SK-N-SH (cell line): ENCODE measurements at regions not wholly inside any gene's neighbourhood (a gene's known extent, or its start where the extent isn't known, plus 50 kb on each side); places are given as distances from the start of the nearest gene placed in this dataset.

Source experiments
- CTCF ChIA-PET: fragments of 300-600, 350-600 bp; formaldehyde crosslinking; extraction: SDS; loops from one replicate; lab custom pipeline; 2021; lab: Yijun Ruan, JAX
- POLR2A ChIA-PET: fragments of 350-600 bp; sonication (Branson Sonifier 250); formaldehyde crosslinking; extraction: SDS; loops from one replicate; lab custom pipeline; 2020; ENCODE audit warnings: antibody characterized with exemption, inconsistent platforms; lab: Yijun Ruan, JAX
- DNase-seq: peaks from one replicate; pipeline ENCODE4 v3.0.0; 2012
- H2AFZ ChIP-seq: fragments of 200-600 bp; sonication (generic); 2 replicates; pipeline ENCODE4 v1.8.1; 2016; ENCODE audit warnings: antibody characterized with exemption, mild to moderate bottlenecking, low read depth
- H3F3A ChIP-seq: fragments of 200-600 bp; sonication (generic); replicated peaks from 2 replicates; pipeline ENCODE3; 2016; ENCODE audit warnings: antibody characterized with exemption, mild to moderate bottlenecking; ENCODE audit not compliant: insufficient read depth
- H3K27ac ChIP-seq, 2 experiments: fragments of 200-500 bp in 1 of 2; fragments of 200-600 bp in 1 of 2; sonication (Bioruptor generic) in 1 of 2; sonication (generic), shearing (Covaris generic) in 1 of 2; 2 replicates each; pipeline versions ENCODE4 v1.5.1 to v1.6.1; 2014 to 2016; ENCODE audit warnings: low read depth in 2 of 2, inconsistent platforms in 1 of 2, low read length in 1 of 2, mild to moderate bottlenecking in 1 of 2, mixed read lengths in 1 of 2
- H3K27me3 ChIP-seq: fragments of 200-600 bp; sonication (generic), shearing (Covaris generic); 2 replicates; pipeline ENCODE4 v1.6.1; 2016; ENCODE audit warnings: mixed run types; ENCODE audit not compliant: insufficient read depth
- H3K36me3 ChIP-seq, 2 experiments: fragments of 200-500 bp in 1 of 2; fragments of 200-600 bp in 1 of 2; sonication (Bioruptor generic) in 1 of 2; sonication (generic) in 1 of 2; replicated peaks in 1 of 2; 2 replicates each; pipeline versions ENCODE3 to v1.5.1; 2014 to 2016; ENCODE audit warnings: low read length in 1 of 2, mild to moderate bottlenecking in 1 of 2; ENCODE audit not compliant: insufficient read depth in 2 of 2, control insufficient read depth in 1 of 2
- H3K4me1 ChIP-seq, 2 experiments: fragments of 200-500 bp in 1 of 2; fragments of 200-600 bp in 1 of 2; sonication (Bioruptor generic) in 1 of 2; sonication (generic), shearing (Covaris generic) in 1 of 2; 2 replicates each; pipeline versions ENCODE4 v1.5.1 to v1.6.1; 2014 to 2016; ENCODE audit warnings: low read depth in 1 of 2, low read length in 1 of 2, mixed run types in 1 of 2; ENCODE audit not compliant: insufficient read depth in 2 of 2, control insufficient read depth in 1 of 2
- H3K4me2 ChIP-seq: fragments of 200-600 bp; sonication (generic), shearing (Covaris generic); 2 replicates; pipeline ENCODE4 v1.6.1; 2017; ENCODE audit warnings: mixed run types
- H3K4me3 ChIP-seq, 2 experiments: fragments of 200-500 bp in 1 of 2; fragments of 200-600 bp in 1 of 2; sonication (Bioruptor generic) in 1 of 2; sonication (generic), shearing (Covaris generic) in 1 of 2; 2 replicates each; pipeline versions ENCODE4 v1.5.1 to v1.8.1; 2014 to 2016; ENCODE audit warnings: low read depth in 2 of 2, inconsistent platforms in 1 of 2, low read length in 1 of 2, mild to moderate bottlenecking in 1 of 2, mixed read lengths in 1 of 2, moderate library complexity in 1 of 2
- H3K79me2 ChIP-seq: fragments of 200-600 bp; sonication (generic); 2 replicates; pipeline ENCODE4 v1.8.1; 2017; ENCODE audit warnings: mild to moderate bottlenecking; ENCODE audit not compliant: insufficient read depth
- H3K9ac ChIP-seq: fragments of 200-600 bp; sonication (generic); 2 replicates; pipeline ENCODE4 v1.6.1; 2017; ENCODE audit warnings: mixed run types
- H3K9me2 ChIP-seq: fragments of 200-600 bp; sonication (generic); 2 replicates; pipeline ENCODE4 v1.6.1; 2017; ENCODE audit warnings: mixed run types
- H3K9me3 ChIP-seq: fragments of 200-600 bp; sonication (generic); 2 replicates; pipeline ENCODE4 v1.6.1; 2017; ENCODE audit warnings: mixed run types, mild to moderate bottlenecking, moderate library complexity
- H4K20me1 ChIP-seq: fragments of 200-600 bp; sonication (generic); 2 replicates; pipeline ENCODE4 v1.6.1; 2017; ENCODE audit warnings: mild to moderate bottlenecking, mixed run types; ENCODE audit not compliant: insufficient read depth
- CHD2 ChIP-seq: fragments of 150-350 bp; IDR thresholded peaks from 2 replicates; pipeline ENCODE4 v1.6.1; 2018; ENCODE audit warnings: low read length; ENCODE audit not compliant: partially characterized antibody
- CTCF ChIP-seq: fragments of 200-600 bp; sonication (generic); IDR thresholded peaks from 2 replicates; pipeline ENCODE4 v1.6.1; 2017; ENCODE audit warnings: antibody characterized with exemption, mild to moderate bottlenecking, moderate library complexity
- EZH2phosphoT487 ChIP-seq: fragments of 200-600 bp; sonication (generic); IDR thresholded peaks from 2 replicates; pipeline ENCODE4 v1.6.1; 2017; ENCODE audit warnings: low read depth, mixed run types, mild to moderate bottlenecking, antibody characterized with exemption, moderate library complexity, borderline replicate concordance
- FOSL2 ChIP-seq: IDR thresholded peaks from 2 replicates; pipeline ENCODE4 v1.4.0; 2012; ENCODE audit warnings: low read depth, mild to moderate bottlenecking, moderate library complexity, borderline replicate concordance
- GATA2 ChIP-seq: sonication (generic); formaldehyde crosslinking; IDR thresholded peaks from 2 replicates; pipeline ENCODE4 v1.5.0; 2020; ENCODE audit warnings: mild to moderate bottlenecking, missing genetic modification reagents
- IRF3 ChIP-seq: fragments of 150-350 bp; IDR thresholded peaks from 2 replicates; pipeline ENCODE4 v1.6.1; 2016; ENCODE audit warnings: mild to moderate bottlenecking, low read depth, low read length
- JUND ChIP-seq: IDR thresholded peaks from 2 replicates; pipeline ENCODE4 v1.4.0; 2012
- MXI1 ChIP-seq: IDR thresholded peaks from 2 replicates; pipeline ENCODE4 v1.6.1; 2012; ENCODE audit warnings: mild to moderate bottlenecking, low read depth, low read length, improper control_type of control experiment
- PBX3 ChIP-seq: IDR thresholded peaks from 2 replicates; pipeline ENCODE4; 2012
- POLR2AphosphoS5 ChIP-seq: IDR thresholded peaks from 2 replicates; pipeline ENCODE4 v1.6.1; 2012; ENCODE audit warnings: low read depth, low read length
- RAD21 ChIP-seq: IDR thresholded peaks from 2 replicates; pipeline ENCODE4 v1.6.1; 2012; ENCODE audit warnings: mild to moderate bottlenecking, low read length
- REST ChIP-seq: IDR thresholded peaks from 2 replicates; pipeline ENCODE4 v1.6.1; 2012; ENCODE audit warnings: mild to moderate bottlenecking, low read depth, low read length, moderate library complexity
- SIN3A ChIP-seq: IDR thresholded peaks from 2 replicates; pipeline ENCODE4 v1.6.1; 2012; ENCODE audit warnings: low read depth, mild to moderate bottlenecking, low read length, moderate library complexity, borderline replicate concordance
- TCF12 ChIP-seq: IDR thresholded peaks from 2 replicates; pipeline ENCODE4 v1.4.0; 2012
- TEAD4 ChIP-seq: IDR thresholded peaks from 2 replicates; pipeline ENCODE4 v1.4.0; 2012; ENCODE audit warnings: mild to moderate bottlenecking, borderline replicate concordance; ENCODE audit not compliant: insufficient read depth
- USF1 ChIP-seq: IDR thresholded peaks from 2 replicates; pipeline ENCODE4 v1.4.0; 2012; ENCODE audit warnings: low read depth, borderline replicate concordance
- WGBS: methylation state at CpG from one replicate; pipeline ENCODE4 v1.1.6; 2017; ENCODE audit warnings: low lambda C conversion rate; 5-methylcytosine and 5-hydroxymethylcytosine counted together

GRCh38 chr18:56238576-56238975 lies 399.8 kb downstream of the TXNL1 start:
- H3K4me1 ChIP-seq = no peaks in the 10 kb centered on the region
- no peak overlapping the region for H3K9ac ChIP-seq
- no peak overlapping the region for H3K27ac ChIP-seq
- H3F3A ChIP-seq = no peaks in the 10 kb centered on the region
- H2AFZ ChIP-seq = no peak overlapping the region
- H3K36me3 ChIP-seq = no peaks in the 10 kb centered on the region
- no peak for DNase-seq
- H3K4me3 ChIP-seq = no peak overlapping the region
- ChIA-PET CTCF (interaction anchor here (1.2 kb wide), 1 partner anchor 14 kb away, joined by 3 read pairs; no protein-coding TSS in a partner anchor), POLR2A (no interaction called here)
- 68% methylated on average over 3 of the region's 3 CpGs for WGBS
- no peaks in the 10 kb centered on the region for H3K79me2 ChIP-seq
- no peaks in the 10 kb centered on the region for H3K9me3 ChIP-seq
- H4K20me1 ChIP-seq = no peaks in the 10 kb centered on the region
- TF ChIP-seq CHD2 (no peak), CTCF (peak; percentile 31)
- H3K4me2 ChIP-seq = no peak overlapping the region
- no peaks in the 10 kb centered on the region for H3K9me2 ChIP-seq
- no peaks in the 10 kb centered on the region for H3K27me3 ChIP-seq

- no peaks in the 10 kb centered on the region for H3K9me3 ChIP-seq
- H3K27me3 ChIP-seq = no peaks in the 10 kb centered on the region
- no peak overlapping the region for H3K9ac ChIP-seq
- 81% methylated on average over 6 of the region's 8 CpGs for WGBS
- no peak overlapping the region for H2AFZ ChIP-seq
- H3F3A ChIP-seq = peaks cover 4% of the 10 kb centered on the region
- no peaks in the 10 kb centered on the region for H3K36me3 ChIP-seq
- no peak overlapping the region for H3K4me3 ChIP-seq
- peaks cover 0 to 3% of the 10 kb centered on the region in 2 experiments; a peak in 1 of 4 replicates for H3K4me1 ChIP-seq
- no peaks in the 10 kb centered on the region for H3K9me2 ChIP-seq
- DNase-seq = no peak
- H3K79me2 ChIP-seq = no peaks in the 10 kb centered on the region
- H3K4me2 ChIP-seq = no peak overlapping the region
- ChIA-PET CTCF (no interaction called here), POLR2A (no interaction called here)
- H3K27ac ChIP-seq = no peak overlapping the region
- no peaks in the 10 kb centered on the region for H4K20me1 ChIP-seq
- TF ChIP-seq TCF12 = no peak
- no peak for TF ChIP-seq REST
- no peak for TF ChIP-seq FOSL2
- TF ChIP-seq SIN3A = no peak
- no peak for TF ChIP-seq TEAD4
- no peak for TF ChIP-seq GATA2
- TF ChIP-seq PBX3 = no peak
- no peak for TF ChIP-seq USF1
- TF ChIP-seq CTCF = no peak
- no peak for TF ChIP-seq IRF3
- no peak for TF ChIP-seq MXI1
- TF ChIP-seq RAD21 = no peak
- no peak for TF ChIP-seq JUND
- no peak for TF ChIP-seq POLR2AphosphoS5
- no peak for TF ChIP-seq EZH2phosphoT487
Observed at GRCh38 chr18:56235481-56236013, 402.8 kb downstream of the TXNL1 start.
